GM12872 (cell line): ENCODE measurements at regions not wholly inside any gene's neighbourhood (a gene's known extent, or its start where the extent isn't known, plus 50 kb on each side); places are given as distances from the start of the nearest gene placed in this dataset.
A peak's percentile ranks its signal among the peaks of the same experiment; 100 is the strongest.

ENCODE experiments used
- CTCF ChIP-seq: IDR thresholded peaks from 3 replicates; pipeline ENCODE4 v1.5.1; 2011; ENCODE audit warnings: low read depth, mild to moderate bottlenecking, low read length, moderate library complexity; ENCODE audit not compliant: insufficient read depth

DNA sequence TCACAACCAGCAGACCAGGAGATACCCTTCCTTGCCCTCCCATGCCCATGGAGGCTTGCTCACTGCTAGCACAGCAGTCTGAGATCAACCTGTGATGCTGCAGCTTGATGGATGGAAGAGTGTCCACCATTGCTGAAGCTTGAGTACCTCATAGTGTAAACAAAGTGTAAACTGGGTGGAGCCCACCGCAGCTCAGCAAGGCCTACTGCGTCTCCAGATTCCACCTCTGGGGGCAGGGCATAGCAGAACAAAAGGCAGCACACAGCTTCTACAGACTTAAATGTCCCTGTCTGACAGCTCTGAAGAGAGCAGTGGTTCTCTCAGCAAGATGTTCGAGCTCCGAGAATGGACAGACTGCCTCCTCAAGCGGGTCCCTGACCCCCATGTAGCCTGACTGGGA lies 608.8 kb downstream of the CETN3 start:
- 0 out of 3 replicates have a peak, but pooled peaks have one; percentile 6 for TF ChIP-seq CTCF

DNA sequence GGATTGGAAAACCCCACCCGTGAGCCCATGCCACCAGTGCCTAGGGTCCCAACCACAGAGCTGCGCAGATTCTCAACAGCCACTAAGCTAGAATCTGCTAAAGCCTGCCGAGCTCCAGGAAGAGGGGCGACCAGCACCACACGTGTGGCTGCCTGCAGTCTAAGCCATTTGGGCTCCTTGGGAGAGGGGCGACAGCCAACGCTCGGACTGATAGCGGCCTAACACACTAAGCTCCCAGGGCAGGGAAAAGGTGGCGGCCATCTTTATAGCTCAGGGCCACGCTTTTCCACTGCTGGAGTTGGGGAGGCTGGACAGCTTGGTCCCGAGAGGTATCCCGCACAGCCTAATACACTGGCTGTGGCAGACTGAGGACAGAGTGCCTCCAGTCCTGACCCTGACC lies 631.8 kb downstream of the CETN3 start:
- no peak for TF ChIP-seq CTCF

GRCh38 chr5:89769975-89770374 lies 639.6 kb downstream of the CETN3 start:
- no peak for TF ChIP-seq CTCF

GRCh38 chr5:89759802-89760201 lies 649.8 kb downstream of the CETN3 start:
- no peak for TF ChIP-seq CTCF

GRCh38 chr5:89758146-89758545 lies 651.4 kb downstream of the CETN3 start:
- TF ChIP-seq CTCF, result no peak

- no peak for TF ChIP-seq CTCF
Measured at GRCh38 chr5:89756955-89757354, 652.6 kb downstream of the CETN3 start.

- TF ChIP-seq CTCF, result no peak
Measured at GRCh38 chr5:89755024-89755423, 654.5 kb downstream of the CETN3 start.

DNA sequence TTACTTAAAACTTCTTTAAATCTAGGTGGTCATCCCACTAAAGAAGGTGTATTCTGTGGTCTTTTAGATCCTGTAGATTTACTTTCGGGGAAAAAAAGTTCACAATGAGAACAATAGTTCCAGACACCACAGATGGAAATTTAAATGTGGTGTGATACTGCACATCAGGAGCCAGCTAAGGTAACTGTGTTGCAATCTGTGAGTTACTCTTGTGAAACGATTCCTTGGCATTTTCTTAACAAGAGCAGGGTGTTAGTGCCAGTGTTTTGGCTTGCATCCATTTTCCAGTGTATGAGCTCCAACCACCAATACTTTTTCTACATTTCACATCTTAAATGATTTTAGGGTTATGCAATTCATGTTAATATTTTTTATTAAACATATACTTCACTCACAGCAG lies 674.5 kb downstream of the CETN3 start:
- no peak for TF ChIP-seq CTCF
